GM21423 (cell line): ENCODE measurements at regions not wholly inside any gene's neighbourhood (a gene's known extent, or its start where the extent isn't known, plus 50 kb on each side); places are given as distances from the start of the nearest gene placed in this dataset.
"Not testable (repeated sequence)": the region's sequence is repeated elsewhere in the genome, so short reads cannot be mapped to it uniquely, and the experiment has no call there.

ENCODE experiments used
- ATAC-seq: cut with Tn5 transposase; IDR thresholded peaks from one replicate; pipeline ENCODE4 v1.9.1; 2021; ENCODE audit warnings: mild to moderate bottlenecking, moderate library complexity; ENCODE audit not compliant: unreplicated experiment

DNA sequence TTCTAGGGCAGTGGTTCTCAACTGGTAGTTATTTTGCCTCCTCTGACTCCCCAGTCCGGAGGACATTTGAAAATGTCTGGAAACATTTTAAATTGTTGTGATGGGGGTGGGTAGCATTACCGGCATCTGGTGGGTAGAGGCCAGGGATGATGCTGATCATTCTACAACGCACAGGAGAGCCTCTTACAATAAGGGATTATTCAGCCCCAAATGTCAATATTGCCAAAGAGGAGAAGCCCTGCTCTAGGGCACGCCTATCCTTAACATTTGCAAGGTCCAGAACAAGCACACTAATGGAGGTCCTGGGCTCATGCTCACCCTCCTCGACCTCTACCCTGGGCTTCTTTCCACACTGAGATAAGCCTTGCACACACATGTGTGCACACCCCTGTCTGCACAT lies 106.4 kb downstream of the MINAR1 start:
- no peak for ATAC-seq

DNA sequence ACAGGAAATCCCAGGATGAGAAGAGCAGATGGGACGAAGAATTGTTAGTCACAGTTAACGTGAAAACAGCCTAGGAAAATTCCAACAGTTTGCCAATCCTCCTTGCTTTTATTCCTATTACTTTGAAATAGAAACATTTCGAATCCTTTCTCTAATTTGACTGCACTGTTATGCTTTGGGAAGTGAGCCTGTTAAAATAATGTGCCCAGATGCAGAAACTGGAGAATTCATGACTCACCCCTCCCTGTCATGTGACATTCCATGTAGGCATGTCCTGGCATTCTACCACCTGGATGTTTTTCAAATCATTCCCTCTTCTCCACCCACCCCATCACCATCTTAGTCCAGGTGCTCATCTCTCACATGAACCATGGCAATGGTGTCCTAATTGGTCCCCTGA lies 107.3 kb downstream of the MINAR1 start:
- no peak for ATAC-seq

DNA sequence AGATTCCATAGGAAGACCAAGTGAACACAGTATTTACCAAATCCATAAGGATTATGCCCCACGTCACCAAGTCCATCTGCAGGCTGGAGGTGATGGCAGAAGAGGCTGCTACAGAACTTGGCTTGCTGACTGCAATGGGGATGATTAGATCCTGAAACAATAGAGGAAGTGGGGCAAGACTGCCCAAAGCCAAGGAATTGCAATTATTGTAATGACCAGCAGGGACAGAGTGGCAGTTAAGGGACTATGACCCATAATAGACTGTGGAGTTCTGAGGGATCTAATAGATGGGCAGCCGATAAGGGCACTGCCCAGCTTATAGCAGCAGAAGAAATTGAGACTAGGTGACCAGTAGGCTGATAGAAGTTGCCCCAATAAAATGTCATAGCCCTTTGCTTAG lies 108.4 kb downstream of the MINAR1 start:
- ATAC-seq = no peak

DNA sequence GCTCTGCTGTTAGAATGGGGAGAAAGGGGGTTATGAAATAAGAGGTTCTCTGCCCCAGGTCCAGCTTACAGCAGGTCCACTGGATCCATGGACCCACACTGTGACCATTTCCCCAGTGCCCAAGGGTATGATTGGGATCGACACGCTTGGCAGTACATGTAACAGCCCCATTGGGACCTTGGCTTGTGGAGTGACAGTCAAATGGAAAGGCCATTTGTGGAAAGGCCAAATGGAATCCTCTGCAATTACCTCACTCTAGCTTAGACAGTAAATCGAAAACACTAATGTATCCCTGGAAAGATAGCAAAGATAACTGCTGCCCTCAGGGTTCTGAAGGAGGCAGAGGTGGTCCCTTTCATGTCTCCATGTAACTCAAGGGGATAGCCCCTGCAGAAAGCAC lies 109.1 kb downstream of the MINAR1 start:
- no peak for ATAC-seq

DNA sequence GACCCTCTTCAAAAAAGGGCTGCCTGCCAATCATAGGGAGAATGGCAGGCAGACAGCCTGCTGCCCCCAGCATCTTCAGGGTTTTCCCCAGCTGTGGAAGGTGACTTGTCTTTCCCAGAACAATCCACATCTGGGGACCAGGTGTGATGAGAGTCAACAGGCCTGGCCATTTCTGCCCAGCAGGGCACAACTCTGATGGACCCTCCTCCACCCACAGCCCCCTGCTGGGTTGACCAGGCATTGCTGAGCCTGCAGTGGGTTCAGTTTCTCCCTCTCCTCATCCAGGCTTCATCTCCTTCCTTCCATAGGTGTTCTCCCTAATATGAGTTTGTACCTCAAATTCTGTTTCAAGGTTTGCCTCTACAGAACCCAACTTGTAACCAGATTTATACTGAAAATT lies 111.0 kb downstream of the MINAR1 start:
- no peak for ATAC-seq

DNA sequence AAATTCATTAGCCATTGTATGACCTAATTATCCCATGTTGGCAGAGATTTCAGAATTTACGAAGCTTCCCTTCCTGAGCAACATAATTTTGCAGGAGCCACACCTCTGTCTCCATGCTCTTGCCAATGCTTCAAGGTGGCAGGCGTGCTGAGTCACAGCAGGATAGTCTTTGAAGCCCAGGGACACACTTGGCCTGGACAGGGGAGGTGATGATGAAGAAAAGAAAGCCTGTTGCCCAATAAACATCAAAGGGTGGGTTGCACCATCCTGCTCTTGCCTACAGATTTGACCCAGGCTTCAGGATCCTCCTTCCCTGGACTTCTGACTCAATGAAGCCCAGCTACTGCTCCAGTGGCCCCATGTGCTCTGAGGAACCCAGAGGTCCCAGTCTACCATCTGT lies 117.1 kb downstream of the MINAR1 start:
- no peak for ATAC-seq

DNA sequence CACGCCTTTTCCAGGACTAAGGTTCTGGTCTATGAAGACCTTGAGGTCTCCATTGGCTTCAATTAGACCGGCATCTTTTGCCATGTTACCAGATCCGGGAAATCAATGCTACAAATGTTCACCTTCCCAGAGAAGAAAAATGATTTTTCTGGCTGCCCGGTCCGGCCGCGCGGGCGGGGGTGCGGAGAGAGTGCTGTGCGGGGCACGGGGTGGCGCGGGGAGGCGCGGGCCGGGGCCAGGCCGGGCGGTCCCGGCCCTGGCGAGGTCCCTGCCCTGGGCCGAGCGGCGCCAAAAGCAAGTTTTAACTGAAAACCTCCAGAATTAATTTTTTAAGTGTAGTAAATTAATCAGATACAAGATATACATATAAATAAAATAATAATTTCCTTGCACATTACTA lies 128.2 kb downstream of the MINAR1 start:
- ATAC-seq = no peak

DNA sequence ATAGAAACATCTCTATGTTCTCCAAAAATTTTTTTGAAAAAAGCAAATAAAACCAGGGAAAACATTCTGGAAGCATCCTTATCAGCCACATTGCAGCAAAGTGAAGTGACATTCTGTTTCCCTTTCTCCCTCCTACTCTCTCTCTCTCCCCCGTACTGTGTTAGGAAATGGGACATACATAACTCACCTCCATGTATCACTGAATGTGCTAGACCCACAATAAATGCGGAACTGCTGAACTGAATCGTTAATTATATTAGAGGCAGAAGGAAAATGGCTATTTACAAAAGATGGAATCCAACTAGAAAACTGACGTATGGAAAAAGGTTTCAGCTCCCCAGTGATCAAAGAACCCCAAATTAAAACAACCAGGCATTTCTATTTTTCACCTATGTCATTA lies 129.8 kb downstream of the MINAR1 start:
- no peak for ATAC-seq

DNA sequence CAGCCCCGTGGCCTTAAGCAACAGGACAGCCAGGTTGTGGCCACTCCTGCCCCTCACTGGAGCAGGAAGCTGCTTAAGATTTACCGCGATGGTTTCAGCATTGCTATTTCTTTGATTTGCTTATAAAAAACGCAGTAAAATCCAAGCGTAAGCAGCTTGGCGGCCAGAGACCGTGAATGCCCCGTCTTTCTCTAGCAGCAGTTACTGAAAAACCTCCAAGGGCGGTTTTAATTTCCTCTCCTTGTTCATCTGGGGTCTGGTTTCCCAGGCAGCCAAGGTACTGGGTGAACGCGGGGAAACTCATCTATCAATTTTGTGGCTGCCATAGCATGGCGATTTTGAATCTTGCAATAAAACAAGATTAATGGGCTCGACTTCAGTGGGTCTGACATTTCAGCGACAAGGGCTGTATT lies 130.3 kb downstream of the MINAR1 start:
- no peak for ATAC-seq

DNA sequence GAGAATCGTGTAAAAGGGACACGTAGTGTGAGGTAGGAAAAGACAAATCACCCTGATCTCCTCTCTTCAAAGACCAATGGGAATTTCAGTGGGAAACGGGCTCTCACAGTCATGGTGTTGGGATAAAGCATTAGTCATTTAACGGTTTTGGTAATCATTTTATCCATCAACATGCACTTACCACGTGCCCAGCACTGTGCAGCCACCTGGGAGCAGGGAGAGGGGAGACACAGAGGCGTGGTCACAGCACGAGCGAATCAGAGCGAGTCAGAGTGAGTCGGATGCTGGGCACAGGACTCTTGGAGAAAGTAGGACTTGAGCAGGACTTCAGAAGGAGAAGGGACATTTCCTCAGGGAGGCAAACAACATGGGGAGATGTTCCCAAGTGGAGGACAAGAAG lies 130.8 kb downstream of the MINAR1 start:
- no peak for ATAC-seq

DNA sequence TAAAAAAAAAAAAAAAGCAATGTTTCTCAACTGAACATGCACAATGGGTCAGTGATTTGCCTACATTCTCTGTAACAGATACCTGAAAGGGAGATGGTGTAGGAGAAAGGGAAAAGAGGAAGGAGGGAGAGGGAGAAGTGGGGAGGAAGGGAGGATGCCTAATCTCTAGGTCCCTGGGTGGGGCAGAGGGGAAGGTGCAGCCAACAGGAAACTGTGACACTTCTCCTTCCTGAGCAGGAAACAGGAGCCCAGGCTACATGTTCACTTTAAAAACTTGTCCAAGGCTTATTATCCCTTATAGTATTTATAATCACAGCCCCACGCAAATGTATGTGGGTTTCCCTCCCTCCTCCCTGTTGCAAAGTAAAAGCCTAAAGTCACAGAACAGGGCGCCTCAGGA lies 137.9 kb downstream of the MINAR1 start:
- no peak for ATAC-seq

DNA sequence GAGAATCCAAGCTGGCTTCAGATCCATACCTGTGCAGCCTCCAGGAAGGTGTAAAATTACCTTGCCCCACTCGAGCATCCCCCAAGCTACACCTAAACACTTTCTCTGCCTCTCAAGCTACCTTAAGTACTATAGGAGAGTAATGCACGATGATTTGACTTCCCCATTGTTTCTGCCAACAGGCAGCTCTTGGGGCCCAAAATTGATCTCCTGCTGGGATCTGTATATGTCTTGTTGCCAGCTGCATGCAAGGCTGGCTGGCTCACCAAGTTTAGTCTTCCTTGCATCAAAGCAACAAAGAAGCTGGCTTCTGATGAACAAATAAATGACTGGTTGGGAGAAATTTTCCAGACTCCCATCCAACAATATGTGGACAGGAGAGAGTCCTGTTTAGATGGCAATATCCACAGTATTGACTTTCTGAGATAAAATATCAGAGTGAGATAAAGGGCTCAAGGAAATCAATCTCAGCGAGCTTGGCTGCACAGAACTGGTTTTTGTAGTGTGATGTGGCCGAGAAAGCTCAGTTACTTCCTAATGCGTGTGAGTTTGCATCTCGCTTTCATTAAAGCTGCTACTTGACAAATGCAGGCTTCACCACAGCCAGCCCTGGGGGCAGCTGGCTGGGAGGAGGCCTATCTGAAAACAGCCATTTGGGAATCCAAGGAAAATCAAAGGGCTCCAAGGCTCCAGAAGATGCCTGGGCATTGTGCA lies 140.7 kb downstream of the MINAR1 start:
- ATAC-seq = no peak

DNA sequence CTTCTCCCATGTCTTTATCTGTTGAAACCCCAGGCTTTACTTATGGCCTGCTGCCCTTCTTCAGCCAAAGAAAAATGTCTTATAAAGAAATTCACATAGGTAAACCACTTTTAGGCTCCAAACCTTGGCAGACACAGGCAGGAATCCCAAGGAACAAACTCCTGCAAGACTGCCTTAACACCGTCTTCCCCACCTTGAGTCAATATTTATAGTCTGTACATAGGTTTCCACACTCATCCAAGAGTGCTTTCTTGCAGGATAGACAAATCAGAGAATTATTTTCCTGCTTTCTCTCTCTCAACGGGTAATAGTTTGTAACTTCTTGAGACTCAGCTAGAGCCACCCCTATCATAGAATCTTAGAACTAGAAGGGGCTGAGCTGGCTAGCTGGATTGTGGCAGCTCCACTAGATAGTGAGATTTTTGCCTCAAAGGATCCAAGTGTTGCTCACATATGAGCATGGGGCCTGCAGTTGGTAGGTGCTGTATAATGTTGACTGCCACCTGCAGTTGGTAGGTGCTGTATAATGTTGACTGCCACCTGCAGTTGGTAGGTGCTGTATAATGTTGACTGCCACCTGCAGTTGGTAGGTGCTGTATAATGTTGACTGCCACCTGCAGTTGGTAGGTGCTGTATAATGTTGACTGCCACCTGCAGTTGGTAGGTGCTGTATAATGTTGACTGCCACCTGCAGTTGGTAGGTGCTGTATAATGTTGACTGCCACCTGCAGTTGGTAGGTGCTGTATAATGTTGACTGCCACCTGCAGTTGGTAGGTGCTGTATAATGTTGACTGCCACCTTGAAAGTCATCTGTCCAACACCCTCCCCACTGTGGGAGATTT lies 142.5 kb downstream of the MINAR1 start:
- ATAC-seq = not testable (repeated sequence)

DNA sequence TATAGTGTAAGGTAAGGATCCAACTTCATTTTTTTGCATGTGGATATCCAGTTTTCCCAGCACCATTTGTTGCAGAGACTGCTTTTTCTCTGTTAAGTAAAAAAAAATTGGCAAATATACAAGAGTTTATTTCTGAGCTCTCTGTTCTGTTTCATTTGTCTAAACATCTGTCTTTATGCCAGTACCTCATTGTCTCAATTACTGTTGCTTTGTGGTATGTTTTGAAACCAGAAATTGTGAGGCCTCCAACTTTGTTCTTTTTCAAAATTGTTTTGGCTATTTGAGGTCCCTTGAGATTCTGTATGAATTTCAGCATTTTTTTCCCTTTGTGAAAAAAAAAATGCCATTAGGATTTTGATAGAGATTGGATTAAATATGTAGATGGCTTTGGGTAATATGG lies 150.5 kb downstream of the MINAR1 start:
- ATAC-seq = no peak

DNA sequence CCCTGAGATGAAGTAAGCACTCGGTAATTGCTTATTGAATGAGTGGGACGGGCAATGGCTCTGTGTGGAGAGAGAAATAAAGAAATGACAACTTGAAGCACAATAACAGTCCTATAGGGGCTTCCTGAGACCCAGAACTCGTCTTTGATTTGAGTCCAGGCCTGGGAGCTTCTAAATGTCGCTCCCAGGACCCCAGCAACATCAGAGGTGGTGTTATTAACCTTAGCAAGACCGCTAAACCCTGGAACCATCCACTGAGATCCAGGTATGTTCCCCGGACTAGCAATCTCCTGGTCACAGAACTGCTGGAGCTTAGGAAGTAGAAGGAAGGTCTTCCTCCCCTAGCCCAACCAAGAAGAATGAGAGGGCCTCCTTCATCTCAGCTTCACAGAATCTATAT lies 160.0 kb downstream of the MINAR1 start:
- ATAC-seq = no peak

DNA sequence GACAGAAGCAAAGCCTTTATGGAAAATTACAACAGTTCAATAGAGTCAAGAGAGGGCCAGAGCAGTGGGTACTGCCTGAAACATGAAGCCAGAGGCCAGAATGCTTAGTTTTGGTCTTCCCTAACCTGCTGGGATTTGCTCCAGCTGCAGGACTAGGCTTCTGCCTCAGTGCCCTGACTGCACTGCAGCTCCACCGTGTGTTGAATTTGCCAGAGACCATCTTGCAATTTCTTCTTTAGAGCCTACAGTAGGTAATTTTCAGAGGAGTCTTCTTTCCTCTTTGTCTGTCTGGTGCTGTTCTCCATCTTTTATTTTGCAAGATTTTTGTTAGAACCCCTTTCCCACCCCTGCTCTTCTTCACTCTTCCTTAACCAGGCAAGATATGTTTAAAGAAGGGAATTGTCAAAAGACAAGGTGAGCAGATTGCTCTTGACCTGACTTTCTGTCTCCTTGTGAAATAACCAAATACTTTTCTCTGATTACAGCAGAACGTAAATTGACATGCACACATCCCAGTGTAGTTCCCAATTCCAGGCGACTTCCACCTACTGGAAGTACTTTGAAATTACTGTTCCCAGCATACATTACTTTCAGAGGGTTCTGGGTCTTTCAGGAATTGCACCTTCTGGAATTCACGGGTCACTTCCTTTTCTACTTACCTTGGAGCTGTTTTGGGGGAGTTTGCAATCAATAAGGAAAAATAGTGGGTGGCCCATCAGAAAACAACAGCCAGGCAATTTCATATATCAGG lies 161.2 kb downstream of the MINAR1 start:
- ATAC-seq = no peak

DNA sequence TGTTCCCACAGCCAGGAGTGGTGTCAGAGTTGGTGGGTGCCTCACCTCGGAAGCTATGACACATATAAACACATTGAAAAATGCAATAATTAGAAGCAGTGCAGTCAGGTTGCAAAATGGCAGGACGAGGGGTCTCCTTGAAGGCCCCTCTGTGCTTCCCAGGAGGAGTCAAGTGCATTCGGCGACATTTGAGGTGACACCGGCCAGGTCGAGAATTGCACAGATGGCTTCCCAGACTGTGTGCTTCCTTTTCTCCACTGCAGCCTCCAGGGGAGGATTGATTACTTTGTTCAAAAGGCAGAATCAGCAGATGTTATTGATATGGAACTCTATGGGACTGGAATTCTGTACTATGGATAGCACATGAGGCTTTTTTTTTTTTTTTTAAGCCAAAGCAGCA lies 163.2 kb downstream of the MINAR1 start:
- ATAC-seq = no peak

DNA sequence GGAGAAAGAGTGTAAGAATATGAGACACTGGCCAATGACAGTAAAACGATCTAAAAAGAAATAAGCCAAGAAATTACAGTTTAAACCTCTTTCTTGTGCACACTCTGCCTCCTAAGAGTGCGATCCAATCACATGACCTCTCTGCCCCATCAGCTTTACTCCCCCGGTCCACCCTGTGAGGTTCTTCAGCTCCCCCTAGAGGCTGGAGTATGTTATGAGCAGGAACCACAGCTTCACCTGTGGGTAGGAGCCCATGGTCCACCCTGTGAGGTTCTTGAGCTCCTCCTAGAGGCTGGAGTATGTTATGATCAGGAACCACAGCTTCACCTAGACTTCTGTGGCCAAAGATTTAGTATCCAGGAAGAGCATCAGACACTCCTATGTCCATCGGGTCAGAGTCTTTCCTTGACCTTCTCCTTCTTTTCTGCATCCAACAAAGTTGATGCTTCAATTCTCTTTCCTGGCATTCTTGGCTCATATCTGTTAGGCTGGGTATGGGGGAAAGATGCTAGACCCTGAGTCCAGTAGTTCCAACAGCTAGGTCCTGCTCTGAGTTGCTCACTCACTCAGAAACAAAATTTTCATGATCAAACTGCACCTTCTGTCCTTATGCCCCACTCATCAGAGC lies 164.0 kb downstream of the MINAR1 start:
- ATAC-seq = peak; percentile 94

DNA sequence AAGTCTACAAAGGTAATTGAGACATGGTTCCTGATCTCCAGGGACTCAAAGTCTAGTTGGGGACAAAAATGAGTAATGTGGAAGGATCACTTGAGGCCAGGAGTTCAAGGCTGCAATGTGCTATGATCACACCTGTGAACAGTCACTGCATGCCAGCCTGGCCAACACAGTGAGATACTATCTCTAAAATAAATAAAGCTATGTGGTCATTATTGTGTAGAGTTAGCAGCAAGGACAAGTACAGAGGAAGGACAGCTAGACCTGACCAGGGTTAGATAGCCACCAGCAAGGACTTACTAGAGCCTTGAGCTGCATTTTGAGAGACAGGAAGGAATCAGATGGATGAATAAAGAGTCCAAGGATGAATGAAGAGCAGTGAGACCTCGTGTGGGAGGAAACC lies 166.5 kb downstream of the MINAR1 start:
- ATAC-seq = no peak

DNA sequence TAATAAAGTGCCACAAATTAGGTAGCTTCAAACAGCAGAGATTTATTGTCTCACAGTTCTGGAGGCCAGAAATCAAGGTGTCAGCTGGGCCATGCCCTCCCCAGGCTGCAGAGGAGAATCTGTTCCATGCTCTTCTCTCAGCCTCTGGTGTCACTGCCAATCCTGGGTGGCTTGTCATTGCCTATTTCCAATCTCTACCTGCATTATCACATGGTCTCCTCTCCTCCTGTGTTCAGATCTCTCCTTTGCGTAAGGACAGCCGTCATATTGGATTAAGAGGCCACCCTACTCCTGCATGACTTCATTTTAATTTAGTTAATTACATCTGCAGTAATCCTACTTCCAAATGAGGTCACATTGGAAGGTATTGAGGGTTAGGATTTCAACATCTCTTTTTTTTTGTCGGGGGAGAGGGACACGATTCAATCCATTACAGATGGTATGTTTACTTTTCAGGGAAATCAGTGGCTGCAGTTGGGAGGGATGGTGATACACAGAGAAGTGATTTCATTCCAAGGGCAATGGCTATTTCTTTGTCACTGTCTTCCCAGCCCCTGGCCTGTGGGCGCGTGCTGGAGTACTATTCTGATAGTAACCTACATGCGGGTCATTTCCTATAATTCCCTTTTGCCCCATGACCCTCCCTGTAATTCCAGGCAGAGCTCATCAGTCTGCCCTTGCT lies 169.4 kb downstream of the MINAR1 start:
- ATAC-seq = no peak

DNA sequence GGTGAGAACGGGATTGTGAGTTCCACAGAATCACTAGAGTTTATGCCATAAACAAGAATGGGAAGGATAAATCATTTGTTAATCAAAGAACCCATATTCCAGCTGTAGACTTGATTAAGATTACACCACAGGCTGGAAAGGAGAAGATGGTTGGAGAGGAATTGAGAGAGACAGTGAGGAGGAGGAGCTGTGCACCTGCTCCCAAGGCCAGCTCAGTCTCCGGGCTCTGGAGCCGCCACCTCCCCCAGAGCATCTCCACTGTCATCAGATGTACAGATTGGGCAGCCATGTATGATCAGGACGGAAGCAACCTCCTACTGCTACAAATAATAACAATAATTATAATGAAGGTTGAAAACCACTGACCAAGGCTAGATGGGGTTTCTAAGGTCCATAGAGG lies 170.0 kb downstream of the MINAR1 start:
- no peak for ATAC-seq
